GM13976 (cell line): ENCODE measurements at regions not wholly inside any gene's neighbourhood (a gene's known extent, or its start where the extent isn't known, plus 50 kb on each side); places are given as distances from the start of the nearest gene placed in this dataset.

Experiments
- DNase-seq: peaks from one replicate; pipeline ENCODE4 v3.0.0; 2012; ENCODE audit warnings: low spot score
- CTCF ChIP-seq: IDR thresholded peaks from 2 replicates; pipeline ENCODE4 v1.5.1; 2012; ENCODE audit warnings: borderline replicate concordance, mild to moderate bottlenecking; ENCODE audit not compliant: insufficient read depth; ENCODE audit errors: extremely low read depth, missing control alignments, control extremely low read depth
- in situ Hi-C: fragments of 300-500 bp; cut with MboI; formaldehyde crosslinking; loops from one replicate; pipeline ENCODE4 v1.12.0; 2022; ENCODE audit warnings: low sequenced_read_pairs, mixed read lengths, inconsistent platforms; ENCODE audit not compliant: unreplicated experiment

GRCh38 chr1:221449801-221450470, 292.0 kb downstream of the DUSP10 start:
- no peak for TF ChIP-seq CTCF
- in situ Hi-C loops: no loop called here
- DNase-seq: no peak

- DNase-seq: no peak
- TF ChIP-seq CTCF: no peak
- in situ Hi-C loops: no loop called here
Measured at GRCh38 chr1:221451741-221452140, 290.1 kb downstream of the DUSP10 start.

- in situ Hi-C loops: no loop called here
- DNase-seq: no peak
- no peak for TF ChIP-seq CTCF
Measured at GRCh38 chr1:221454096-221454495, 287.8 kb downstream of the DUSP10 start.

GRCh38 chr1:221456918-221457317, 285.0 kb downstream of the DUSP10 start:
- in situ Hi-C loops: no loop called here
- DNase-seq: no peak
- TF ChIP-seq CTCF: no peak

GRCh38 chr1:221457685-221458446, 284.0 kb downstream of the DUSP10 start:
- TF ChIP-seq CTCF: no peak
- DNase-seq: no peak
- in situ Hi-C loops: no loop called here

- DNase-seq: no peak
- TF ChIP-seq CTCF: no peak
- in situ Hi-C loops: no loop called here
Measured at GRCh38 chr1:221458447-221459156, 283.3 kb downstream of the DUSP10 start.
